ENCODE measurements at regions not wholly inside any gene's neighbourhood (a gene's known extent, or its start where the extent isn't known, plus 50 kb on each side); places are given as distances from the start of the nearest gene placed in this dataset.
"Not testable (repeated sequence)": the region's sequence is repeated elsewhere in the genome, so short reads cannot be mapped to it uniquely, and the experiment has no call there.

DNA sequence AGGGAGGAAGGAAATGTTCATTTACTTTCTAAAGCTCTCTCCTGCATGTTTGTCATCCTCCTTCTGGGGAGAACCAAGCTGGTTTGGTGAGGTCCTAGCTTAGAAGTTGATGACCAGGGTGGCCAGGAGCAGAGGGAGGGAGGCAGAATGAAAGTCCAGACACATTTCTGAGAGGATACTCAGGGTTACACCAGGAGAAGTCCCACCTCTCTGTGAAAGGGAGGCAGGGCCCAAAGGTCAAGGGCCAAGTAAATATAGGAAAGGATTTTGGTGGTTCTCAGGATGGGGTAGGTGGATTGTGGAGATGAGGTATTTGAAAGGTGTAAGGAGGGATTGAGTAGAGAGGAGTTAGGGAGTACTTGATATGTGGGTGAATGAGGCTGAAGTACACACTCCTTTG, 58.0 kb upstream of the FBXO11 start:
- no peak for DNase-seq

- no peak for DNase-seq
These were observed 58.6 kb upstream of the FBXO11 start for GRCh38 chr2:47964722-47965434.

DNA sequence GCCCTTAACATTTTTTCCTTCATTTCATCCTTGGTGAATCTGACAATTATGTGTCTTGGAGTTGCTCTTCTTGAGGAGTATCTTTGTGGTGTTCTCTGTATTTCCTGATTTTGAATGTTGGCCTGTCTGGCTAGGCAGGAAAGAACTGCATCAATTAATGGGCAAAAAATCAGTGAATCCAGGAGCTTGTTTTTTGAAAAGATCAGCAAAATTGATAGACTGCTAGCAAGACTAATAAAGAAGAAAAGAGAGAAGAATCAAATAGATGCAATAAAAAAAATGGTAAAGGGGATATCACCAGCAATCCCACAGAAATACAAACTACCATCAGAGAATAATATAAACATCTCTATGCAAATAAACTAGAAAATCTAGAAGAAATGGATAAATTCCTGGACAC, 70.4 kb upstream of the FBXO11 start:
- not testable (repeated sequence) for DNase-seq

DNA sequence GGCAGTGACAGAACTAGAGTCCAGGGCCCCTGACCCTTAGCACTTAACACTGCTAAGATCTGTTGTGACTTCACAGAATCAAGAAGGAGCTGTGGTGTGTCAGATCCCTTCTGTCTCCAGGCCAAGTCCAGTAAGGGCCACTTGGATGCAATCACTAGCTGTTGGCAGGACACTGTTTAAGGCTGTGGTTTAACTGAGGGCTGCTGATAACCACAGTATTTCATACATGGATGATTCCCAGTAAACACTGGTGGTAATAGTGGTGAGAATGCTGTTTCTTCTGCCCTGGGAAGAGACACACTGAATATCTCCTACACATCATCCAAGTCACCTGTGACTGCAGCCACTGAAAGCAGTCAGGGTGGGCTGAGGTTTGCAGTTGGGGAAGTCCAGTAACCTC, 77.7 kb upstream of the FBXO11 start:
- DNase-seq: no peak

- no peak for DNase-seq
These were observed 84.2 kb upstream of the FBXO11 start for GRCh38 chr2:47990503-47990902.

DNA sequence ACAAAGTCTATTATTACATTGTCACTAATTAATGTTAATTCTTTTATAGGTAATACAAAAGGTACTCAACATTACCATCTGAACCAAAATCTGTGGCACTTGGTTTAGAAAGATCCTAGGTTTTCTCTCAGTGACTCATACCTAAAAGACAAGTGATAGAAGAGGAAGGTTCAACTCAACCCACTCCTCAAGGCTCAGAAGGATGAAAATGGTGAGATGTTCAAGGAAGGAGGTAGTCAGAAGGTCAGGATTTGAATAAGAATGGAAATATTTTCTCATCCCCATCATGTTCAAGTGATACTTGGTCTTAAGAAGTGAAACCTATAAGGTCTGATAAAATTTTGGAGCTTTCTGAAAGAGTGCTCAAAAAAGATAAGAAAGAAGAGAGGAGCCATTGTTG, 86.4 kb upstream of the FBXO11 start:
- no peak for DNase-seq

DNA sequence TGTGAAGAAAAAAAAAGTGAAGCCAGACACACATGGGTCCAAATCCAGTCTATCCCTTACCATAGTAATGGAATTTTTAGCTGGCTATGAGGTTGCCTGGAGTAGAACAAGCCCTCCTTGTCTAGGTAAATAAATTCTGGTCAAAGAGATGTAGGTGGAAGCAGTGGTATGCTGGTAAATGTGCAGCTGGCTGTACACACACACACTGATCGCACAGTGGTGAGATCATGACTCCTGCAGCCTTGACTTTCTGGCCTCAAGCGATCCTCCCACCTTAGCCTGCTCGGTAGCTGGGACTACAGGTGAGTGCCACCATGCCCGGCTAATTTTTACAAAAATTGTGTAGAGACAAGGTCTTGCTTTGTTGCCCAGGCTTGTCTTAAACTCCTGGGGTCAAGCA, 90.5 kb upstream of the FBXO11 start:
- no peak for DNase-seq

DNA sequence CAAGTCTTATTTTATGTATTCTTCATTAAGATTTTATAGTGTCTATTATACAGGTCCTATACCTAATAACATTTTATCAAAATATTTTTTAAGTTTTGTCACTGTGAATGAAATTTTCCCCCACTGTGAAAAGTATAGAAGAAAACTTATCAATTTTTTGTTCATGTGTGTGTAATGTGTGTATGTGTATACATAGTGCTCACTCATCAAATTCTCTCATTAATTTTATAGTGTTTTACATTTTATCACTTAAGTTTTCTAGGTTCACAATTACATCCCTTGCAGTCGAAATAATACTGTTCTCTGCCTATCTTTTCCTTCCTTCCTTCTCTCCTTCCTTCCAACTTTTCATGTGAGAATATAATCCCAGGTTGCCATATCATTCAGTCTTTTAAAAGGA, 93.2 kb upstream of the FBXO11 start:
- no peak for DNase-seq

DNA sequence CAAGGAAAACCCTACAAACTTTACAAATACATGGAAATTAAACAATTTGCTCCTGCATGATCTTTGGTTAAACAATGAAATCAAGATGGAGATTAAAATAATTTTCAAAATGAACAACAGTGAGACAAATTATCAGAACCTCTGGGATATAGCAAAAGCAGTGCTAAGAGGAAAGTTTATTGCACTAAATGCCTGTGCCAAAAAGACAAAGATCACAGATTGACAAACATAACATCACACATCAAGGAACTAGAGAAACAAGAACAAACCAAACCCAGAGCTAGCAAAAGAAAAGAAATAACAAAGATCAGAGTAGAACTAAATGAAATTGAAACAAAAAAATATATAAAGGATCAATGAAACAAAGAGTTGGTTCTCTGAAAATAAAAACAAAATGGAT, 95.2 kb upstream of the FBXO11 start:
- DNase-seq: no peak

DNA sequence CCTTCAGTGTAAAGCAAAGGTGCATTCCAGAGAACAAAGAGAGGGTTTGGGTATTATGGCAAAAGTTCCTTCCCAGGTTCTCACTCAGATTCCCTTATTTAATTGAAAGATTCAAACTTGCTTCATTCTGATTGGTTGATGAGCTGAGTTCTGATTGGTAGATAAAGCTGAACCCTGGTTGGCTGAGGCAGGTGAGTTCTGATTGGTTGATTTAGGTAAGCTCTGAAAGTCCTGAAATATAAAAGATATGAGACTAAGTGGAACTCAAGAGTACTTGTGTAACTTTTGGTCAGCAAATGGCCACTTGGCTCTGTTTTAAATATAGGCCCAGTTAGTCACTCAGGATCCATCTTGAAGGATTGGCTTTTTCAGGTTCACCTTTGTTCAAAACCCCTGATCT, 99.8 kb upstream of the FBXO11 start:
- no peak for DNase-seq

DNA sequence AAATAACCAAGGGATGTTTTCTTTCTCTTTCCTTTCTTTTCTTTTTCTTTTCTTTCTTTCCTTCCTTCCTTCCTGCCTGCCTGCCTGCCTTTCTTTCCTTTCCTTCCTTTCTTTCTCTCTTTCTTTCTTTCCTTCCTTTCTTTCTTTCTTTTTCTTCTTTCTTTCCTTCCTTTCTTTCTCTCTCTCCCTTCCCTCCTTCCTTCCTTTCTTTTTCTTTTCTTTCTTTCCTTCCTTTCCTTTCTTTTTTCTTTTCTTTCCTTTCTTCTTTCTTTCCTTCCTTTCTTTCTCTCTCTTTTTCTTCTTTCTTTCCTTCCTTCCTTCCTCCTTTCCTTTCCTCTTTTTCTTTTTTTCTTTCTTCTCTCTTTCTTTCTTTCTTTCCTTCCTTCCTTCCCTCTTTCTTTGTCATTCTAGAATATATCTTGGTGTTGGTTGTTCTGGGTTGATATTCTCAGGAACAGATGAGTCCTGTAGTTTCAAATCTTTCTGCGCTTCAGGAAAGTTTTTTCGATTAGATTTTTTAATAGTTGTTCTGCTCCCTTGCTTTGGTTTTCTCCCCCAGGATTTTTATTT, 101.5 kb upstream of the FBXO11 start:
- DNase-seq: no peak

DNA sequence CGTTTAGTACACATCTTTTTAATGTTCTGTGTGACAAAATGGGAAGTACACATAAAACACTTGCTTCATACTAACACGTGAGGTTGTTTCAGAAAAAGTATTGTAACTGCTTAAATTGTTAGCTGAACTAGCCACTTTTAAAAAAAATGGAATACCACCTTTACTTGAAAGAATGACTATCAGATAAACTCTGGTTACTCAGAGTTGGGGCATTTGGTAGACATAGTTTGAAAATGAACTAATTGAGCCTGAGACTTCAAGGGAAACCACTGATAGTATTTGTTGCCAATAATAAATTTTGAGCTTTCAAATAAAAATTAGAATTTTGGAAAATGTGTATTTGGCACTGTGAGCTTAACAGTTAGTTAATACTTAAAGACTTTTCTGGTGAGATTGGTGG, 103.0 kb upstream of the FBXO11 start:
- no peak for DNase-seq

- no peak for DNase-seq
These were observed 109.1 kb upstream of the FBXO11 start for GRCh38 chr2:48015421-48015820.

DNA sequence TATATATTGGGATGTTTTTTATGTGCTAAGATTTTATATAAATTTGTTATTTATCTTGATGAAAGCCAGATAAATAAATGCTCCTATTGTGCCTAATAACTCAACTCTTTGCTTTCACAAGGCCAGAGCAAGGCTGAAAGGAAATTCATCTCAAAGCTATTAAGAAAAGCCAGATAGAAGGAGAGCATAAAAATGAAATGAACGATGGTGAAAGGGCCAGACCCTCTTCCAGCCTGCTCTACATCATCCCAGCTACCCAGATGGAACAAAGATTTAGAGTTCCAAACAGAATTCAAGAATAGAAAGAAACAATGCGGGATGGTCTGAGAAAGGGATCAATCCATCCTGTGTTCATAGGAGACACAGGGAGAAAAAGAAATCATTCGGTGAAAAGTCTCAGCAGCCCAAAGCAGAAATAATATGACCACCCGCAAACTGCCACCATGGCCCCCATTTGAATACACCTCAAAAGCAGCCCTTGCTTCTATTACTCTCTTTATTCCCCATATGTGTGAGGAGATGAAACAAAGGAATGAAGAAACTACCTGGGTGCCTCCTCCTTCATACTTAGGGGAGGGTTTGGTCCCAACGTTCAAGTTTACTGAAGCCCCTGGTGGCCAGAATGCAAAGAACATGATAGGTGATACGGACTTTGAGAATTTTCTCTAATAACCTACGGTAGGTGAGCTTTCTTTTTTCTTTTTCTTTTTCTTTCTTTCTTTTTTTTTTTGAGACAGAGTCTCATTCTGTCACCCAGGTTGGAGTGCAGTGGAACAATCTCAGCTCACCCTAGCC, 110.1 kb upstream of the FBXO11 start:
- no peak for DNase-seq

- no peak for DNase-seq
These were observed 110.8 kb upstream of the FBXO11 start for GRCh38 chr2:48017136-48017535.

- no peak for DNase-seq
These were observed 112.2 kb upstream of the FBXO11 start for GRCh38 chr2:48018480-48018879.

DNA sequence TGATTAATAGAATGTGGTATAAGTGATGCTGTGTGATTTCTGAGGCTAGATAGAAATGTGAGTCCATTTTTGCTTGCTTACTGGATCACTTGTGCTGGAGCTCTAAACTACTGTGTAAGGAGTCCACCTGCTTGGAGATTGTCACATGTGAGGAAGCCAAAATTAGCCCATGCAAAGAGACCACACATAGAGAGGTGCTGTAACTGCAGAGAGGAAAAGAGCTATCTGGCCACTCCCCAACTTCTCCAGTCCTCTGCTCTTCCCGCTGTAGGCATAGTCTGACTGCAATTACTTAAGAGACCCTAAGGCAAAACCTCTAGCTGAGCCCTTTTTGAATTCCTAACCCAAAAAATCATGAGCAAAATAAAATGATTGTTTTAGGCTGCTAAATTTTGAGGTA, 120.6 kb upstream of the FBXO11 start:
- no peak for DNase-seq

DNA sequence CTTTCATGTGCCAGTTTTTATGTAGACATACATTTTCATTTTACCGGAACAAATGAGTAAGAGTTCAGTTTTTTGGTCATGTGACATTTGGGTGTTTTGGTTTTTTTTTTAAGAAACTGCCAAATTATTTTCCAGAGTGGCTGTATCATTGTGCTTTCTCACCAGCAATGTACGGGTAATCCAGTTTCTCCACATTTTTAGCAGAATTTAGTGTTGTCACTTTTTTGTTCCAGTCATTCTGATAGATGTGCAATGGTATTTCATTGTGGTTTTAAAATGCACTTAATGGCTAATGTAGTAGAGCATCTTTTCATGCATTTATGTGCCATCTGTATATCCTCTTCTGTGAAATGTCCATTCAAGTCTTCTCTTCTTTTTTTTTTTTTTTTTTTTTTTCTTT, 126.5 kb upstream of the FBXO11 start:
- no peak for DNase-seq

DNA sequence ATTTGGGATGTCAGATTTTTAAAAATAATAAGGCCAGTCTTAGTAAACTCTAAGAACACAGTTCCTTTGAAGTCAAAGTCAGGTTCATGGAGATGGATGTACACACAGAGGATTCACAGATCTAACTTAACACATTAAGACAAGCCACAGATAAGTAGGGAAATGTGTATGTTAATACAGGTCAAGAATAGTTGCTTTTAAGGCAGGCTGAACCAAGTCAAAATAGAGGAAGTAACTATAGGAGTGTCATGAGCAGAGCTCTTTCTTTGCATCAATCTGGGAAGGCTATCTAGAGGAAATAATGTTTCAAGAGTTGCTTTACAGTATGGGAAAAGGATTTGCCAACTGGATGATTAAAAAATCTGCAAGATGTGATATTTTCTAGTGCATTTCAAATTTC, 128.0 kb upstream of the FBXO11 start:
- DNase-seq: no peak

- DNase-seq: no peak
These were observed 130.0 kb upstream of the FBXO11 start for GRCh38 chr2:48036312-48036711.

DNA sequence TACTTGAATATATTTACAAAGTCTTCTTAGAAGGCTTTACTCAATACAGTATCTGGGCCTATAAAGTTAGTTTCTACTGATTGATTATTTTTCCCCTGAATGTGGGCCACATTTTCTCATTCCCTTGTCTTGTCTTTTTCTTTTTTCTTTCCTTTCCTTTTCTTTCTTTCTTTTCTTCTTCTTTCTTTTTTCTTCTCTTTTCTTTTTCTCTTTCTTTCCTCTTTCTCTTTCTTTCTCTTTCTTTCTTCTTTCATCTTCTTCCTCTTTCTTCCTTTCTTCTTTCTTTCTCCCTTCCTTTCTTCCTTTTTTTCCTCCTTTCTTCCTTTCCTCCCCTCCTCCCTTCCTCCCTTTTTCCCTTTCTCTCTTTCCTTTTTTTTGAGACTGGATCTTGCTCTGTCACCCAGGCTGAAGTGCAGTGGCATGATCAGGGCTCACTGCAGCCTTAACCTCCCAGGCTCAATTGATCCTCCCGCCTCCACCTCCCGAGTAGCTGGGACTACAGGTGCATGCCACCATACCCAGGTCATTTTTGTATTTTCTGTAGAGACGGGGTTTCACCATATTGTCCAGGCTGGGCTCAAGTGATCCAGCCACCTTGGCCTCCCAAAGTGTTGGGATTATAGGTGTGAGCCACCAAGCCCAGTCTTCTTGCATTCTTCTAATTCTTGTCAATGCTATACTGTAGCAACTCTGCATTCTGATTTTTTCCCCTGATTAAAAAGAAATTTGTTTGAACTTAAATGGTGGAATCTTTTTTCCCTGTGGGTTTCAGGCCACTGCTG, 133.1 kb upstream of the FBXO11 start:
- no peak for DNase-seq

- no peak for DNase-seq
These were observed 136.9 kb upstream of the FBXO11 start for GRCh38 chr2:48043131-48043700.

DNA sequence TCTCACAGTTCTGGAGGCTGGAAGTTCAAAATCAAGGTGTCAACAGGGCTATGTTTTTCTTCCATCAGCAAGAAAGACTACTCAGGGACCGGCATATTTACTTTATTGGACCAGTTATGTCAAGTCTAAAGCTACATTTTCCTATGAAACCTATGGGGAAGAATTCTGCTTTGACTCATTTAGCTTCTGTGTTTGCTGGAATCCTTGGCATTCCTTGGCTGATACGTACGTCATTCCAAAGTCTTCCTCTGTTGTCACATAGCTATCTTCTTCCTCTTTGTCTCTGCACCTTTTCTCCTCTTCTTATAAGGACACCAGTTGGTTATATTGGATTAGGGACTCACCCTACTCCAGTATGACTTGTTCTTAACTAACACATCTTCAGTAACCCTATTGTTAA, 137.4 kb upstream of the FBXO11 start:
- DNase-seq: no peak

All from activated naive CD4-positive, alpha-beta T cell treated with anti-CD3 and anti-CD28 coated beads, Interleukin-2, amount 50 U/mL, for 16 hours (primary cell).